ENCODE measurements at regions not wholly inside any gene's neighbourhood (a gene's known extent, or its start where the extent isn't known, plus 50 kb on each side); places are given as distances from the start of the nearest gene placed in this dataset.
"Not testable (repeated sequence)": the region's sequence is repeated elsewhere in the genome, so short reads cannot be mapped to it uniquely, and the experiment has no call there.

GRCh38 chr2:110280804-110281203, 68.5 kb upstream of the MTLN start:
- TF ChIP-seq, protein P1, sequence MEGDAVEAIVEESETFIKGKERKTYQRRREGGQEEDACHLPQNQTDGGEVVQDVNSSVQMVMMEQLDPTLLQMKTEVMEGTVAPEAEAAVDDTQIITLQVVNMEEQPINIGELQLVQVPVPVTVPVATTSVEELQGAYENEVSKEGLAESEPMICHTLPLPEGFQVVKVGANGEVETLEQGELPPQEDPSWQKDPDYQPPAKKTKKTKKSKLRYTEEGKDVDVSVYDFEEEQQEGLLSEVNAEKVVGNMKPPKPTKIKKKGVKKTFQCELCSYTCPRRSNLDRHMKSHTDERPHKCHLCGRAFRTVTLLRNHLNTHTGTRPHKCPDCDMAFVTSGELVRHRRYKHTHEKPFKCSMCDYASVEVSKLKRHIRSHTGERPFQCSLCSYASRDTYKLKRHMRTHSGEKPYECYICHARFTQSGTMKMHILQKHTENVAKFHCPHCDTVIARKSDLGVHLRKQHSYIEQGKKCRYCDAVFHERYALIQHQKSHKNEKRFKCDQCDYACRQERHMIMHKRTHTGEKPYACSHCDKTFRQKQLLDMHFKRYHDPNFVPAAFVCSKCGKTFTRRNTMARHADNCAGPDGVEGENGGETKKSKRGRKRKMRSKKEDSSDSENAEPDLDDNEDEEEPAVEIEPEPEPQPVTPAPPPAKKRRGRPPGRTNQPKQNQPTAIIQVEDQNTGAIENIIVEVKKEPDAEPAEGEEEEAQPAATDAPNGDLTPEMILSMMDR (IDR thresholded peaks at IDR 0.05) = not testable (repeated sequence)
- not testable (repeated sequence) for TF ChIP-seq POLR2A (IDR thresholded peaks at IDR 0.05)
